Anterior cingulate cortex (tissue), 58 donors: ENCODE measurements at regions not wholly inside any gene's neighbourhood (a gene's known extent, or its start where the extent isn't known, plus 50 kb on each side); places are given as distances from the start of the nearest gene placed in this dataset.

ENCODE experiments used
- DNase-seq, 58 donors: peaks; one replicate each; lab custom pipeline; 2025; lab: John Stamatoyannopoulos, UW

GRCh38 chr2:236688157-236688556 lies 118.5 kb downstream of the ACKR3 start:
- no peak for DNase-seq

DNA sequence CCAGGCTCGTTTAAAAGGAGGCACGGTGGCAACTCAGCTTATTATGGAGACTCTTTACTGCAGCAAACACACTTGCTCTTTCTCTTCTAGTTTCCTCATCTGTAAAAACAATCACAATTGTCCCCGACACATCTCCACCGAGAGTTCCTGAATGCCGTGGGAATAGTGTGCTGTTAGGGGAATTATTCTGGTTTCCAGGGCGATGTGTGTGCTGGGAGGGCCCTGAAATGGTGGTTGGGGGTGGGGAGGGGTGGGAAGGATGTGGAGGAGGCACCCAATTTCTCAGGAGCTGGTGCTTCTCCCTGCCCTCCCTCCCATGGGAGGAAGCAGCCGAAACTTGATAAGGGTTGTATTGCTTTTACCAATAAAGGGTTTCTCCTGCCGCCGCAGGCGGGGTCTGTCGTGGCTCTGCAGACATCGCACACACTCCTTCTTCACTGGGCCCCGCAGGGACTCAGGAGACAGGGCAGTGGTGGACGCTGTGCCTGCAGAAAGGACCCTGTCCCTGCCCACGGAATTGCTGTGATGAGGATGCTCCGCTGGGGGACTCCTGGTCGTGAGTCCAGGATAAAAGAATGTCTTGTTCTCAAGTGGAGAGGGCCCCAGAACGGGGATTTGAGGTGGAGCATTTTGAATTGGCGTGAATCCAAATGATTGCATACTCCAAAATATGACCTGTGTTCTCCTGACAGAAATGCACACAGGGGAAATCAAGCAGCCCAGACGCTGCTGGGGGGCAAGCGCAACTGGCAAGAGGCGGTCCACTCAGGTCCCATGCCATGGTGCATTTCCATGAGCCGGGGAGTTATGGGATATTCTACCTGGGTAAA lies 119.2 kb downstream of the ACKR3 start:
- DNase-seq = peak in 1 of 58 donors; percentile 10

DNA sequence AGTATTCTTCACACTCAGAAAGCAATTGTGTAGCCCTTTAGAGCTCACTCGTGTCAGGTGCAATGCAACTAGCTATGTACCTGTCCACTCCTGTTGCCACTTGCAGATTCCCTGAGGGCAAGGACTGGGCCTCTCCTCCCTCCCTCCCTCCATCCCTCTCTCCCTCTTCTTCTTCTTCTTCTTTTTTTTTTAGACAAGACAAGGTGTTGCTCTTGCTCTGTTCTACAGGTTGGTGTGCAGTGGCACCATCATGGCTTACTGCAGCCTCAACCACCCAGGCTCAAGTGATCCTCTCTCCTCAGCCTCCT lies 119.7 kb downstream of the ACKR3 start:
- no peak for DNase-seq

- no peak for DNase-seq
Measured at GRCh38 chr2:236689981-236690380, 120.4 kb downstream of the ACKR3 start.

DNA sequence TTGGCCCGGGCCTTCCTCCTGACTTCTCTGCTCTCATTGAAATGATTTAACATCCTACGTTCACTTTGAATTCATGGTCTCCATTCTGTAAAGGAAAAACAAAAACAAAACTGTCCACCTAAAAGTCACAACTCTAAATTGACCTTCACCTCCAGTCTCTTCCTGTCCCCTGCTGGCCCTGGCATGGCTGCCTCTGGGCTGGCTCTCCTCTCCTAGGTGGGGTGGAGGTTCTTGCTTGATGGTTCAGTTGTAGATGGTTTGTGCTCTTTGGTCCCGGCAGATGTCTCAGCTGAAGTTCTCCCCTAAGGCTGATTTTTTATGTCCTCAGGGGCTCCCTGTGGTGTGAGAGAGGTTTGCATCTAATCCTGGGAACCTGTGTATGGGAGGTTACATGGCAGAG lies 121.1 kb downstream of the ACKR3 start:
- no peak for DNase-seq

GRCh38 chr2:236691799-236692167 lies 122.2 kb downstream of the ACKR3 start:
- DNase-seq = no peak

GRCh38 chr2:236692937-236693336 lies 123.3 kb downstream of the ACKR3 start:
- no peak for DNase-seq

- no peak for DNase-seq
Measured at GRCh38 chr2:236693531-236693930, 123.9 kb downstream of the ACKR3 start.

DNA sequence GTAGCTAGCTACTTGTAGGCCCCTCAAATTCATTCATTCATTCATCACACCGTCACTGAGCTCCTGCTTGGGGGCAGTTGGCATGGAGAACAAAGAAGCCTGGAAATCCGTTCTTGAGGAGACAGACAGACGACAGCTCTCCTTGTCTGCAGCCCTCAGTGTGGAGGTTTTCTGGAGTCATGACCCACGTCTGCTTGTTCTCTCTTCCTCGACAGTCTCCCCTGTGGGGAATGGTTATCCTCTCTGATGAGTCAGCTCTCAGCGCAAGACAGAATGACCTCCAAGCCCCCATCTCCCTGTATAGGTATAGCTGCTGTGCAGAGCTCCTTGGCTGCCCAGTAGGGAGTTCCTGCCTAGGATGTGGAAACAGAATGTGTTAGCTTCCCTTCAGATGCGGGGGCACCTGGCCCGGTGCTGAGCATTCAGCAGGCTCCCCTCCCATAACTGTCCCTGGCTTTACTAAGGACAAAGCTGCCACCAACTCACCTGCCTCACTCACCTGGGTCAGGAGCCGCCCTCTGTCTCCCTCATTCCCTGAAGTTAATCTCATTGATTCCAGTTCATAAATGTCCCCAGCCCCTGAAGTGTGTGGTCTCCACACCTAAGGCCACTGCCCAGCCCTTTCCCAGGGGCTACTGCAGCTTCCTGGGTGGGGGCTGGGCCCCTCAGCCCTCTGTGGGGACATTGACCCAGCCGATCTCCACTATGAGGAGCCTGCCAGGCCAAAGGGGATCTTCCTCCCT lies 124.7 kb downstream of the ACKR3 start:
- no peak for DNase-seq

DNA sequence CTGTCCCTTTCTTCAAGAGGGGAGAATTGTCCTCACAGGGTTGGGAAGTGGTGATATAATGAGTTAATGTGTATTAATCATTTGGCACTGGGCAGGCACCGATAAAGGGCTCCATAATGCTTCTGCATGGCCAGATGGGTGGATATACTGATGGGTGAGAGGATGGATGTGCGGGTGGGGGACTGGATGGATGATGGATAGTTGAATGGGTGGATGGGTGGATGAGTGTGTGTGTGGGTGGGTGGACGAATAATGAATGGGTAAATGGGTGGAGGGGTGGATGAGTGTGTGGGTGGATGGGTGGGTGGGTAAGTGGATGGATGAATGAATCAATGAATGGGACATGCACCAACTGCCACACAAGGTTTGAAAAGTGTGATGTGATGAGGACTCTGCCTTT lies 127.2 kb downstream of the ACKR3 start:
- no peak for DNase-seq

DNA sequence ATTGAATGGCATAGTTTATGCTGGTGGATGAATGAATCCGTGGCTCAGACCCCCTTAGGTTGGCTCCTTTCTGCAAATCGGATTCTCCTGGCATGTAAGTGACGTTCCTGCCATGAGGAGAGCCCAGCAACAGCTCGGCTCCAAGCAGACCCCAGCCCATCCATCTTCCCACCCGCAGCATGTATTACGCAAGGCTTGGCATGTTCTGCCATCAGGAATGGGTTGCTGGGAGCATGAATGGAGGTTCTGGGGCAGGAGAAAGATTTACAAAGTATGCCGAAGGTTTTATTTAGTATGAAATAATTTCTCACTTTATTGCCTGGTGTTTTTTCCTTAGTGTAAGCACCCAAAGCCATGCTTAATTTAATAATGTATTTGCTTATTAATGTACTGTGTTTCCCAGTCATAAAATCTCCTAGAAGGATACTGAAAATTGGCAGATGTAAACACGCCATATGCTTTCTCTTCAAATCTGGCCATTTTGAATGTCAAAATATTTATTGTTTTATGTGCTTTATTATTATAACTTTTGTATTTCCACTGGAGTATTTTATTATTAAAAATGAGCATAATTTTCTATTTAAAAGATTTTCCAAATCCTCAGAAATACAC lies 128.5 kb downstream of the ACKR3 start:
- no peak for DNase-seq

- DNase-seq = no peak
Measured at GRCh38 chr2:236700703-236701102, 131.1 kb downstream of the ACKR3 start.

GRCh38 chr2:236702657-236703372 lies 133.2 kb downstream of the ACKR3 start:
- DNase-seq = no peak

- no peak for DNase-seq
Measured at GRCh38 chr2:236703373-236703709, 133.7 kb downstream of the ACKR3 start.

GRCh38 chr2:236703906-236704305 lies 134.3 kb downstream of the ACKR3 start:
- no peak for DNase-seq

- no peak for DNase-seq
Measured at GRCh38 chr2:236704887-236705286, 135.3 kb downstream of the ACKR3 start.

- no peak for DNase-seq
Measured at GRCh38 chr2:236705295-236706105, 135.9 kb downstream of the ACKR3 start.

DNA sequence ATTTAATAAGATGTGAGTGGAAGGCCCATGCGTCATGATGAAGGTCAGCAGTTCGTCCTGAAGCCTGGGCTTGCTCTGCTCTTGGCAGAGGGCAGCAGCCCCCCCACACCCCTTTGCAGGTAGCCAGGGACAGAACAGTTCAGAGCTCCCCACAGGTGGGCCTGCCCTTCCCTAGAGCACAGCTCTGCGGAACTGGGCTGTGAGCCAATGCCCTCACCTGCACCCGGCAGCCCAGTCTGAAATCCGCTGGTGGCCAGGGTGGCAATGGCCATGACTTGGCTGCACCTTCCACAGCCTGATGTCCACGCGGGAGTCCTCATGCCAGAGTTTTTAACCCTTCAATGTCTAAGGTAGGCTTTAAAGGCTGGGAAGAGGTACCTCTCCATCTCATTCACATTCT lies 136.7 kb downstream of the ACKR3 start:
- no peak for DNase-seq

DNA sequence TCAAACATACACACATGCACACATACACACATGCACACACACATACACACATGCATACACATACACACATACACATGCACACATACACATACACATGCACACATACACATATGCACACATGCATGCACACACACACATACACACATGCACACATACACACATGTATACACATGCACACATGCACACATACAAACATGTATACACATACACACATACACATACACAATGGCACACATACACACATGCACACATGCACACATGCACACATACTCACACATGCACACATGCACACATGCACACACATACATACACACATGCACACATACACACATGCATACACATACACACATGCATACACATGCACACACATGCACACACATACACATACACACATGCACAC lies 137.2 kb downstream of the ACKR3 start:
- DNase-seq = no peak

DNA sequence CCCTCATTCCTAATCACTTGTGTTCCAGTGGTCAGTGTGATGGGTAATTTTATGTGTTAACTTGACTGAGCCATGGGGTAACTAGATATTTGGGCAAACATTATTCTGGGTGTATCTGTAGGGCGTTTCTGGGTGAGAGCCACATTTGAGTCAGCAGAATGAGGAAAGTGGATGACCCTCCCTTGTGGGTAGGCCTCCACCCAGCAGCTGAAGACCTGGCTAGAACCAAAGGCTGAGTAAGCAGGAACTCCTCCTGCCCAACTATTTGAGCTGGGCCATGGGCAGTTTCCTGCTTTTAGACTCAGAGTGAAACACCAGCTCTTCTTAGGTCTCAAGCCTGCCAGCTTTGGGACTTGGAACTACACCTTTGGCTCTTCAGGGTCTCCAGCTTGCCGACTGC lies 141.8 kb downstream of the ACKR3 start:
- no peak for DNase-seq
